Kidney (tissue), 13 donors: ENCODE measurements at regions not wholly inside any gene's neighbourhood (a gene's known extent, or its start where the extent isn't known, plus 50 kb on each side); places are given as distances from the start of the nearest gene placed in this dataset.
A peak's percentile ranks its signal among the peaks of the same experiment; 100 is the strongest.

Experiments used
- DNase-seq, 5 donors: peaks; one replicate each; pipeline ENCODE4 v3.0.0-alpha.2; 2013 to 2020
- FAIRE-seq: peaks from 2 replicates; lab custom pipeline; 2012; peaks lifted over from hg19 to GRCh38; lab: Jason Lieb, UNC
- H3K27ac ChIP-seq, 2 donors: one replicate each; pipeline ENCODE4 v1.7.0; 2013; ENCODE audit warnings: low read depth in 2 of 2, low read length in 2 of 2, inconsistent platforms in 1 of 2
- H3K27me3 ChIP-seq: one replicate; pipeline ENCODE4 v1.7.1; 2013; ENCODE audit warnings: low read length, inconsistent platforms; ENCODE audit not compliant: control insufficient read depth, insufficient read depth
- H3K36me3 ChIP-seq, 3 donors: one replicate each; pipeline versions ENCODE4 v1.7.0 to v1.7.1; 2013; ENCODE audit warnings: low read length in 3 of 3, control low read depth in 1 of 3, inconsistent platforms in 1 of 3; ENCODE audit not compliant: insufficient read depth in 3 of 3, control insufficient read depth in 2 of 3
- H3K4me1 ChIP-seq, 3 donors: one replicate each; pipeline versions ENCODE4 v1.7.0 to v1.7.1; 2013; ENCODE audit warnings: low read length in 3 of 3, inconsistent platforms in 1 of 3, low read depth in 1 of 3; ENCODE audit not compliant: control insufficient read depth in 2 of 3, insufficient read depth in 2 of 3
- H3K4me3 ChIP-seq, 3 donors: one replicate each; pipeline versions ENCODE4 v1.7.0 to v1.8.1; 2013; ENCODE audit warnings: low read length in 3 of 3, control low read depth in 1 of 3, inconsistent platforms in 1 of 3
- H3K9ac ChIP-seq, 3 donors: one replicate each; pipeline versions ENCODE4 v1.7.0 to v1.7.1; 2013; ENCODE audit warnings: low read length in 3 of 3, control low read depth in 1 of 3, inconsistent platforms in 1 of 3
- H3K9me3 ChIP-seq, 3 donors: one replicate each; pipeline versions ENCODE4 v1.7.0 to v1.7.1; 2013; ENCODE audit warnings: low read length in 3 of 3, control low read depth in 1 of 3, inconsistent platforms in 1 of 3; ENCODE audit not compliant: control insufficient read depth in 2 of 3, insufficient read depth in 1 of 3
- intact Hi-C: fragments of 100-400 bp; cut with DNase I; formaldehyde crosslinking; loops from one replicate; pipeline ENCODE4 v1.11.1; 2022
- TF ChIP-seq, protein P1 (sequence below): IDR thresholded peaks from 3 replicates; pipeline ENCODE4 v1.5.1; 2012; ENCODE audit warnings: mild to moderate bottlenecking, moderate library complexity, borderline replicate concordance; ENCODE audit not compliant: insufficient read depth; ENCODE audit errors: extremely low read depth
- donor health status: control.
- donor health status: control.
- donor health status: control.
- donor health status: control.
- donor health status: control.
- donor health status: DM: yes; HTN: yes; CAD: no.
- donor health status: Normal renal cell carcinoma (clear cell type).

DNA sequence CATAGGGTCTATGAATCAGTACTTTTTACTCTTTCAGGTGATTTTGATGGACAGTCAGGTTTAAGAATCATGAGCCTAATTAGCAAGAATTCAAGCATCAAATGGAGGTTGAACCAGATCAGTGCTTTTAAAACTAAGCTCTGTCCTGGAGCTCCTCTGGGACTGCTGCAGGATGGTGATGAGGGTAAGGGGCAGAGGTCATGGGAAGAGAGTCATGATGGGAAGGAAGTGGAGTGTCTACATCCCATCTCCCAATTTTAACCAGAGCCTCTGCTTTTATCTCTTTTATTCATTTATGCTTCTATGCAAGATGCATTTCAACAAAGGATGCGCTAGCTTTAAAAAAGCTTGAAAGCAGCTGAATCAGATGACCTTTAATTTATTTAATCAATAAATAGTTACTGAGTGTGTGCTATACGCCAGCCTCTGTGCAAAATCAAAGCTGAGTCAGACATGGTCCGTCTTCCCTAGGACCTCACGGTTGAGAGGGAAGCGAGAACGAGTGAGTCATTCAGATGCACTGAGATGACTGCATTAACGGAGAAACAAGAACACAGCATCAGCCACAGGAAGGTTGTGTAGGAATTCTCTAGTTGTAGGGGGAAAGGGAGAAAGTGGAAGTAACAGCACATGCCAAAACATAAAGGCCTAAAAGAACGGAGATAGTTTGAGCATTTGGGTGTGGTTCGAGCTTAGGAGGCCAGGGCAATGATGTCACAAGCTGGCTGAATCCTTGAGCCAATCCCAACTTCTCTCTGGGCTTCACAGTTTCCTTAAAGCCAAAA, 441.6 kb upstream of the BRINP1 start:
- Histone ChIP-seq H3K27ac (no peak overlapping the region), H3K27me3 (no peaks in the 10 kb centered on the region), H3K4me1 (no peaks in the 10 kb centered on the region), H3K9ac (no peak overlapping the region), H3K4me3 (no peak overlapping the region), H3K9me3 (no peaks in the 10 kb centered on the region), H3K36me3 (no peaks in the 10 kb centered on the region)
- TF ChIP-seq, protein P1, sequence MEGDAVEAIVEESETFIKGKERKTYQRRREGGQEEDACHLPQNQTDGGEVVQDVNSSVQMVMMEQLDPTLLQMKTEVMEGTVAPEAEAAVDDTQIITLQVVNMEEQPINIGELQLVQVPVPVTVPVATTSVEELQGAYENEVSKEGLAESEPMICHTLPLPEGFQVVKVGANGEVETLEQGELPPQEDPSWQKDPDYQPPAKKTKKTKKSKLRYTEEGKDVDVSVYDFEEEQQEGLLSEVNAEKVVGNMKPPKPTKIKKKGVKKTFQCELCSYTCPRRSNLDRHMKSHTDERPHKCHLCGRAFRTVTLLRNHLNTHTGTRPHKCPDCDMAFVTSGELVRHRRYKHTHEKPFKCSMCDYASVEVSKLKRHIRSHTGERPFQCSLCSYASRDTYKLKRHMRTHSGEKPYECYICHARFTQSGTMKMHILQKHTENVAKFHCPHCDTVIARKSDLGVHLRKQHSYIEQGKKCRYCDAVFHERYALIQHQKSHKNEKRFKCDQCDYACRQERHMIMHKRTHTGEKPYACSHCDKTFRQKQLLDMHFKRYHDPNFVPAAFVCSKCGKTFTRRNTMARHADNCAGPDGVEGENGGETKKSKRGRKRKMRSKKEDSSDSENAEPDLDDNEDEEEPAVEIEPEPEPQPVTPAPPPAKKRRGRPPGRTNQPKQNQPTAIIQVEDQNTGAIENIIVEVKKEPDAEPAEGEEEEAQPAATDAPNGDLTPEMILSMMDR: no peak
- DNase-seq: no peak
- no peak for FAIRE-seq
- intact Hi-C loops: no loop called here

DNA sequence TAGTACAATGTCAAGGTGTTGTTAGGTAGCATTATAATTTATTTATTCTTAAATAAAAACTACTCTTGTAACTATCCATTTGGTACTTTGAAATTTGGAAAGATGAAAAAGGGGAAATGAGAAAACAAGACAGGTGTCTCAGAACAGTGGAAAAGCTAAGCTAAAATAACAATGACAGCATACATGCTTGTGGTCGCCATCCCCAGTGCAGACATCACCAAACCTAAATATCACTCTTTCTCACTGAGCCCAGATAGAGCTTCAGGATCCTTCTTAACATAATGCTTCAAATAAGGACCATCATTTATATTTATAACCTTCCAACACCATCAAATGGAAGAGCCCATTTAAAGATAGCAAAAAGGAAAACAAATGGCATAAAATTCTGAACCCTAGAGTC, 434.4 kb upstream of the BRINP1 start:
- no peaks in the 10 kb centered on the region for H3K36me3 ChIP-seq
- TF ChIP-seq, protein P1: no peak
- FAIRE-seq: no peak
- DNase-seq: no peak
- H3K9ac ChIP-seq: no peak overlapping the region
- H3K4me3 ChIP-seq: no peak overlapping the region
- H3K27me3 ChIP-seq: no peaks in the 10 kb centered on the region
- intact Hi-C loops: no loop called here
- no peaks in the 10 kb centered on the region for H3K9me3 ChIP-seq
- H3K4me1 ChIP-seq: no peaks in the 10 kb centered on the region
- H3K27ac ChIP-seq: no peak overlapping the region

DNA sequence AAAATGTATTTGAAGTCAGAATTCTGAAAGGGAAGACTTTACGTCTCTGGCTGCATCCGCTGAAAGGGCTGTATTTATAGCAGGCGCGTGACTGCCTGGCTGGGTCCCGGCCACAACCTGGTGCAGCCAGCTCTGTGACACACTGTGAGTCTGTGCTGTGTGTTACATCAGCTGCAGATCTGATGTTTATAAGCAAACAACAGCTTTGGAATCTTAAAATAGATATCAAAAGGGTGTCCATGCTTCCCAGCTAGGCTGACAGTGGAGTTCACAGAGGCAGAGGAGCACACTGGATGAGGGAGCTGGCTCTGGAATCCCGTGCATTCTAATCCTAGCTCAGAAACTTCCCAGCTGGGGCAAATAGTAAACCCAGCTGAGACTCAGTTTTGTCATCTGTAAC, 433.4 kb upstream of the BRINP1 start:
- Histone ChIP-seq H3K36me3 (no peaks in the 10 kb centered on the region), H3K4me1 (no peaks in the 10 kb centered on the region), H3K9ac (no peak overlapping the region), H3K9me3 (no peaks in the 10 kb centered on the region), H3K27me3 (no peaks in the 10 kb centered on the region), H3K27ac (no peak overlapping the region), H3K4me3 (no peak overlapping the region)
- FAIRE-seq (no peak), DNase-seq (peak; percentile 26 to 76 (median 44))
- TF ChIP-seq, protein P1: no peak
- intact Hi-C loops: no loop called here

DNA sequence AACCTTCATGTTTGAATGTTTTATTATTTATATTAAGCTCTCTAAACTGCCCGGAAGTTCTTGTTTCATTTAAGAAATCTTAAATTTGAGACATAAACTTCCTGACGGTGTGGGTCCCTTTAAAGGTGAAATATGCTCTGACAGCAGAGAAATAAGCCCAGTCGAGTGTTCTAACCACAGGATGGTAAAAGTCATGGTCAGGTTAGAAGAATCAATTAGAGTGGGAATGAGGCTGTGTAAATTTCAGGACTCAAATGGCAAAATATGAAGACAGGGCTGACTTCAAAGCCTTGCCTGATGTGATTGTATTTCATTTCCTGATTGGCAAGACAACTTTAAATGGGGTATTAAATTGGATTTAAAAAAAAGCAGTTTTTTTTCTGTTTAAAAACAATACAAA, 432.9 kb upstream of the BRINP1 start:
- Histone ChIP-seq H3K27me3 (no peaks in the 10 kb centered on the region), H3K36me3 (no peaks in the 10 kb centered on the region), H3K4me1 (no peaks in the 10 kb centered on the region), H3K9ac (no peak overlapping the region), H3K27ac (no peak overlapping the region), H3K9me3 (no peaks in the 10 kb centered on the region), H3K4me3 (no peak overlapping the region)
- FAIRE-seq: no peak
- TF ChIP-seq, protein P1: no peak
- peak in 1 of 5 donors; percentile 7 for DNase-seq
- intact Hi-C loops: no loop called here
